Psoas muscle (tissue), 7 donors: ENCODE measurements at regions not wholly inside any gene's neighbourhood (a gene's known extent, or its start where the extent isn't known, plus 50 kb on each side); places are given as distances from the start of the nearest gene placed in this dataset.
"Not testable (repeated sequence)": the region's sequence is repeated elsewhere in the genome, so short reads cannot be mapped to it uniquely, and the experiment has no call there.

Experiments
- ATAC-seq, 4 donors: fragments of 200-7000 bp; cut with Tn5 transposase; one replicate each; pipeline ENCODE4 v1.9.1; 2020; ENCODE audit warnings: moderate library complexity in 3 of 4, mild to moderate bottlenecking in 2 of 4
- DNase-seq, 2 donors: peaks; one replicate each; pipeline ENCODE4 v3.0.0-alpha.2; 2020
- H3K27ac ChIP-seq: fragments of 200-600 bp; one replicate; pipeline ENCODE4 v1.8.0; 2022
- H3K27me3 ChIP-seq, 3 donors: fragments of 200-600 bp in 1 of 3; one replicate each; pipeline versions ENCODE4 v1.6.1 to v1.8.0; 2013 to 2022; ENCODE audit warnings: low read length in 2 of 3, mild to moderate bottlenecking in 2 of 3, moderate library complexity in 1 of 3; ENCODE audit not compliant: insufficient read depth in 3 of 3
- H3K36me3 ChIP-seq, 2 donors: fragments of 200-600 bp in 1 of 2; one replicate each; pipeline versions ENCODE4 v1.6.1 to v1.8.0; 2013 to 2022; ENCODE audit warnings: low read depth in 1 of 2, mild to moderate bottlenecking in 1 of 2, moderate library complexity in 1 of 2; ENCODE audit not compliant: insufficient read depth in 1 of 2
- H3K4me1 ChIP-seq: fragments of 200-600 bp; one replicate; pipeline ENCODE4 v1.8.0; 2022
- H3K4me3 ChIP-seq: fragments of 200-600 bp; one replicate; pipeline ENCODE4 v1.8.0; 2022; ENCODE audit warnings: mild to moderate bottlenecking
- H3K9me3 ChIP-seq: fragments of 200-600 bp; one replicate; pipeline ENCODE4 v1.8.0; 2022
- WGBS, 3 donors: extraction: QIAGEN DNeasy Blood & Tissue Kit; methylation state at CpG; one replicate each; pipeline versions ENCODE4 v1.1.6 to v1.1.7; 2013; 5-methylcytosine and 5-hydroxymethylcytosine counted together
- intact Hi-C, 2 donors: fragments of 100-400 bp; cut with DNase I; formaldehyde crosslinking; loops; one replicate each; pipeline versions ENCODE4 v1.11.0 to v1.14.2; 2022
- TF ChIP-seq, protein P1 (sequence below): fragments of 200-600 bp; IDR thresholded peaks from one replicate; pipeline ENCODE4 v1.8.0; 2022; ENCODE audit warnings: antibody characterized with exemption
- donor health status: healthy with polysubstance abuse.
- donor health status: DM: no; HTN: no; CAD: no; lungs with moderate emphysema.
- donor health status: Bipolar disorder and iron deficiency.
- donor health status: healthy.
- donor health status: DM: yes; HTN: yes; CAD: no.
- donor health status: DM: no; HTN: no; CAD: no.
- donor health status: DM: yes; HTN: yes; CAD: no.

GRCh38 chr3:88467191-88467590, 317.4 kb downstream of the C3orf38 start:
- Histone ChIP-seq H3K4me1 (no peaks in the 10 kb centered on the region), H3K4me3 (no peak overlapping the region), H3K9me3 (no peaks in the 10 kb centered on the region), H3K36me3 (no peaks in the 10 kb centered on the region), H3K27me3 (no peaks in the 10 kb centered on the region), H3K27ac (no peak overlapping the region)
- ATAC-seq (no peak), DNase-seq (no peak)
- TF ChIP-seq, protein P1, sequence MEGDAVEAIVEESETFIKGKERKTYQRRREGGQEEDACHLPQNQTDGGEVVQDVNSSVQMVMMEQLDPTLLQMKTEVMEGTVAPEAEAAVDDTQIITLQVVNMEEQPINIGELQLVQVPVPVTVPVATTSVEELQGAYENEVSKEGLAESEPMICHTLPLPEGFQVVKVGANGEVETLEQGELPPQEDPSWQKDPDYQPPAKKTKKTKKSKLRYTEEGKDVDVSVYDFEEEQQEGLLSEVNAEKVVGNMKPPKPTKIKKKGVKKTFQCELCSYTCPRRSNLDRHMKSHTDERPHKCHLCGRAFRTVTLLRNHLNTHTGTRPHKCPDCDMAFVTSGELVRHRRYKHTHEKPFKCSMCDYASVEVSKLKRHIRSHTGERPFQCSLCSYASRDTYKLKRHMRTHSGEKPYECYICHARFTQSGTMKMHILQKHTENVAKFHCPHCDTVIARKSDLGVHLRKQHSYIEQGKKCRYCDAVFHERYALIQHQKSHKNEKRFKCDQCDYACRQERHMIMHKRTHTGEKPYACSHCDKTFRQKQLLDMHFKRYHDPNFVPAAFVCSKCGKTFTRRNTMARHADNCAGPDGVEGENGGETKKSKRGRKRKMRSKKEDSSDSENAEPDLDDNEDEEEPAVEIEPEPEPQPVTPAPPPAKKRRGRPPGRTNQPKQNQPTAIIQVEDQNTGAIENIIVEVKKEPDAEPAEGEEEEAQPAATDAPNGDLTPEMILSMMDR: no peak
- intact Hi-C loops: no loop called here
- WGBS, 3 donors: 77 to 82% (median 80%) methylated on average over 5 of the region's 5 CpGs

- H3K27ac ChIP-seq: no peak overlapping the region
- no peak for ATAC-seq
- no peaks in the 10 kb centered on the region for H3K27me3 ChIP-seq
- WGBS, 3 donors: 85 to 96% (median 93%) methylated on average over 1 of the region's 1 CpG
- no peak for DNase-seq
- intact Hi-C loops: no loop called here
- H3K9me3 ChIP-seq: no peaks in the 10 kb centered on the region
- TF ChIP-seq, protein P1: no peak
- H3K4me1 ChIP-seq: no peaks in the 10 kb centered on the region
- no peaks in the 10 kb centered on the region for H3K36me3 ChIP-seq
- no peak overlapping the region for H3K4me3 ChIP-seq
Measured at GRCh38 chr3:88469216-88469615, 319.5 kb downstream of the C3orf38 start.

- no peaks in the 10 kb centered on the region for H3K27me3 ChIP-seq
- ATAC-seq: no peak
- TF ChIP-seq, protein P1: no peak
- WGBS, 3 donors: 37 to 87% (median 87%) methylated on average over 1 of the region's 1 CpG
- H3K36me3 ChIP-seq: no peaks in the 10 kb centered on the region
- no peak for DNase-seq
- no peak overlapping the region for H3K4me3 ChIP-seq
- no peak overlapping the region for H3K27ac ChIP-seq
- no peaks in the 10 kb centered on the region for H3K4me1 ChIP-seq
- intact Hi-C loops: no loop called here
- no peaks in the 10 kb centered on the region for H3K9me3 ChIP-seq
Measured at GRCh38 chr3:88478460-88478859, 328.7 kb downstream of the C3orf38 start.

GRCh38 chr3:88480822-88481221, 331.1 kb downstream of the C3orf38 start:
- WGBS, 3 donors: 43 to 49% (median 48%) methylated on average over 3 of the region's 3 CpGs
- Histone ChIP-seq H3K4me1 (no peaks in the 10 kb centered on the region), H3K36me3 (no peaks in the 10 kb centered on the region), H3K9me3 (no peaks in the 10 kb centered on the region), H3K27ac (no peak overlapping the region), H3K27me3 (no peaks in the 10 kb centered on the region), H3K4me3 (no peak overlapping the region)
- intact Hi-C loops: no loop called here
- ATAC-seq (no peak), DNase-seq (no peak)
- TF ChIP-seq, protein P1: no peak

- Histone ChIP-seq H3K4me1 (no peaks in the 10 kb centered on the region), H3K27ac (no peak overlapping the region)
- no peak for DNase-seq
Measured at GRCh38 chr3:88485001-88485400, 335.2 kb downstream of the C3orf38 start.

GRCh38 chr3:88508818-88509217, 359.1 kb downstream of the C3orf38 start:
- H3K4me1 ChIP-seq, H3K27ac ChIP-seq, H3K4me3 ChIP-seq, H3K9me3 ChIP-seq, ATAC-seq, H3K27me3 ChIP-seq, intact Hi-C loops, H3K36me3 ChIP-seq, DNase-seq: not testable (repeated sequence)
- WGBS, 3 donors: 89 to 92% (median 92%) methylated on average over 15 of the region's 15 CpGs

More at GRCh38 chr3:88485001-88485400, 335.2 kb downstream of the C3orf38 start:
- H3K36me3 ChIP-seq: no peaks in the 10 kb centered on the region
- no peaks in the 10 kb centered on the region for H3K9me3 ChIP-seq
- H3K4me3 ChIP-seq: no peak overlapping the region
- TF ChIP-seq, protein P1: no peak
- intact Hi-C loops: no loop called here
- ATAC-seq: no peak
- H3K27me3 ChIP-seq: no peaks in the 10 kb centered on the region
